HG03342 (cell line): ENCODE measurements at regions not wholly inside any gene's neighbourhood (a gene's known extent, or its start where the extent isn't known, plus 50 kb on each side); places are given as distances from the start of the nearest gene placed in this dataset.

Experiments
- ATAC-seq: cut with Tn5 transposase; IDR thresholded peaks from one replicate; pipeline ENCODE4 v1.9.1; 2021; ENCODE audit warnings: mild to moderate bottlenecking, moderate library complexity; ENCODE audit not compliant: unreplicated experiment

- ATAC-seq, result no peak
Observed at GRCh38 chr4:30930276-30930675, 210.1 kb downstream of the PCDH7 start.

GRCh38 chr4:30932581-30932980, 212.4 kb downstream of the PCDH7 start:
- no peak for ATAC-seq

DNA sequence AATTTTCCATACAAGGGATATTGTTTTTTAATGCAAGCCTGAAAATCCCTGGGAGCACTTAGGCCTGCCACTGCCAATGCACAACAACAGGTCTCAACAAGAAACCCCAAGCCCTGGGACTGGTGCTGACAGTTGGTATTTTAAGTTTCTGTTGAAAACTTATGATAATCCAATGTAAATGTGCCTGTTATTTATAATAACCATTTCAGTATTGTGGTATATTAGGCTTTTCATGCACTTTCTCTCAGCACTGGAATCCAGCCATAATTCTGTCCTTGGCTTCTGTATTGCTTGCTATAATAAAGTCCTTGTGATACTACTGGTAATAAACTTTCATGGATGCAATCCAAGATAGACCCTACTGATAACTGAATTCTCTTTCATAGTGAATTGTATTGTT, 218.9 kb downstream of the PCDH7 start:
- no peak for ATAC-seq

- no peak for ATAC-seq
Observed at GRCh38 chr4:30939684-30940083, 219.5 kb downstream of the PCDH7 start.

- ATAC-seq, result no peak
Observed at GRCh38 chr4:30941641-30942040, 221.5 kb downstream of the PCDH7 start.

DNA sequence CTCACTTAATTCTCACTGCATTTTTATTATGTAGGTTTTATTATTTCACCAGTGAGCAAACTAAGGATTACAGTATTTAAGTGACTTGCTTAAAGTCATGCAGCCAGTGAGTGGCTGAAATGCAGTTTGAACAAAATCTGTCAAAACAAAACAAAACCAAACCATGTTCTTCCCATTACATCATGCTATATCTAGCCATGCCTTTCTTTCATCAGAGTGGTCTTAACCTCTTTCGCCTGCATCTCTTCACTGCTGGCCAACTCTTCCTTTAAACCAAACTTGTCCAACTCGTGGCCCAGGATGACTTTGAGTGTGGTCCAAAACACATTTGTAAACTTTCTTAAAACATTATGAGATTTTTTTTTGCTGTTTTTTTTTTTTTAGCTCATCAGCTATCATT, 223.2 kb downstream of the PCDH7 start:
- ATAC-seq, result no peak

GRCh38 chr4:30945586-30945985, 225.4 kb downstream of the PCDH7 start:
- ATAC-seq, result no peak

DNA sequence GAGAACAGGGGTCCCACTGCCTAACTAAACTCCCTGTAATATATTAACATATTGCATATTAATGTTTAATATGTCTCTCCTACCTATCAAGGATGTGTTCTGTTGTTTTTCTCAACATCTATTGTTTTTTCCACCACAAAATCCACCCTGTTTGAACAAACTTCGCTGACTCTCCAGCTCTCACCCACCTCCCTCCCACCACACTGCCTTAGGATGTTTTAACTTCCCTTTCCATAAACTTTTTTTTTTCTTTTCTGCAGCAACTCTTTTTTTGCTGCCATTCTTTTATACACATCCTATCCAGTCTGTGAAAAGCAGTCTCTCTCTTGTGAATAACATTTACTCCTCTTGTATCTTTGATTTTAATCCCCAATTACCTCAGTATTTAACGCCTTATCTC, 226.1 kb downstream of the PCDH7 start:
- ATAC-seq, result no peak

DNA sequence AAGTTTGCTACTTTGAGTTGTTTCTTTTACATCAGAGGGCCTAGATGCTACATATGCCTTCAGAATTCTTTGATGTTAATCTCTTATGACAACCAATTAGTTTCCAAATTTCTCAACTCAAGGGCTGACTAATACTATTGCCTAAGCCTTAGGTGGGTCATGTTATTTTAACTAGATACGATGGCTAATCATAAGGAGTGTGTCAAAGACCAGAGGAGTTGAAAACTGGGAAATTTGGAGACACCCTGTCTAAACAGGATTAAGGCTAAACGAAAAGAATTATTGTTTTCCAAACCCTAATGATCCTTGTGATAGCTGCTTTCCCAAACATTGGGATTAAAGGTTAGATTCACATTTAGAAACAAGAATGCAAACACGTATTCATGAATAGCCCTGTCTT, 228.5 kb downstream of the PCDH7 start:
- no peak for ATAC-seq

DNA sequence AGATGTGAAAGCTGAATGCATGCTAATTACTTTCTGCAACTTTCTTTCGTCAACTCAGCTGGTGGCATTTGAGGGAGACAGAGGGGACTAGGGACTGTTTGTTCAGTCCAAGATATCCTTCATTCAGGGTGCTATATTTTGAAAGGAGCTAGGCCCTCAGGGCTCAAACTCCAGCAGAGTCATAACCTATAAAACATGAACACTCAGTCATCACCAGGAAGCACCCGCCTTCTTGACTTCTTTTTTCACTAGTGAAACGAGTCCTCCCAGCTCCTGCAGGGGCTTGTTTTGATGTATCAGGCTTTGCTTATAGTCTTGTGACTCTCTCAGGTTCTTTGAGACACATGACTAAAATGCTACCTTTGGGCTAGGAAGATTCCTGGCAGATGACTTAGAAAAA, 230.6 kb downstream of the PCDH7 start:
- no peak for ATAC-seq

DNA sequence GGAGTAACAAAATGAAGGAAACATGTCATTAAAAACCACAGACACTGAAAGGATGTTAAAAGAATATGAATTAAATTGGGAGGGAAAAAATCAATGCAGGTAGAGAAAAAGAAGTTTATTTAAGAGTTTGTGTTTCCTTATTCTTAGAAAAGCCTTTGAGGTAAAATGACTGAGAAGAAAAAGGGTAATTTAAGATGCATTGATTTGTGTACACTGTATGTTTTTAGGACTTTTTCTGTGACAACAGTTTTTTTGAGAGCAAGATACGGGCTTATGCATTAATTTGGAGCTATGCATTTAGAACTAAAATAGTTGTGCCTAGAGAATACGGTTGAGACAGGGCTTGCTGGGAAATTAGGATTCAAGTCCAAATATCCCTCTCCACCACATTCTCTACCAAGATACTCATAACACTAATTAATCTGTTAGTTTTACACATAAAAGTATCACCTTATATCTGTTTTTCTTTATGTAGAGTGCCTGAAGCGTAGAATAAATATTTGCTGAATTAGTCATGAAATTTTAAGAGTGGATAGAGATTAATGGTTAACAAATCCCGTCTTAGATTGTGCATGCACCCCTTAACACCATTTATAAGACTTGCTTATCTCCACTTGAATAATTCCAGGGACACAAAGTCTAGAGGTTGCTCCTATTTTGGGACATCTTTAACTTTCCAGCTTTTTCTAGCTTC, 232.5 kb downstream of the PCDH7 start:
- ATAC-seq, result no peak

DNA sequence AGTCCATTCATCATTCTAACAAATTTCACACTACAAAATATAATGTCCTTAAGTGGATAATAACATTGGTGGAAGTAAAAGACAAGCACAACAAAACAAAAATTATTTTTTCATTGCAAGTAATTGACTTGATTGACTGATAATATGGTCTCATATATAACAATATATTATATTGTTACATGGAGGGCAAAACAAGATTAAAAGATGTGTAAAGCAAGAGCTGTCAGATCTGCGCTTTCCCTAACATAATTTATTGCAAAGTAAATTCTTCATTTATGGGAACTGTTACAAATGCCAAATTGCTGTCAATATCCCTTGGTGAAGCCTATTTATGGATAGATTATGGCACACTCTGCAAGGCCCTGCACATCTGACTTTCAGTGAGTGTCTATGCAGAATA, 233.6 kb downstream of the PCDH7 start:
- no peak for ATAC-seq

DNA sequence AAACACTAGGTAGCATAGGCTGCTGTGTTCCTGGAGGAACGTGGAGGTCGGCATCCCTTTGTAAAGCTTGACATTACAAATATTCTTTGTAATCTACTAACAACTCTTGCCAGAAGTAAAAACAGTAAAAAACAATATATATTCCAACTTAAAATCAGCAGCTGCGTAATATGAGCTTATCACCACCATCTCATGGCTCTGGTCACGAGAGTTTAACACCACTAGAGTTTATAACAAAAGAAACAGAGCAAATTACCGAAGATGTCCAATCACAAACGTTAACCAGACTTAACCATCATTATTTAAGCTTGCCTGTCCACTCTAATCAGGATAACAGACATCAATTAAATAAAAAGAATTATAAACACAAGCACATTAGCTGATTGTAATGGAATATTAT, 236.7 kb downstream of the PCDH7 start:
- no peak for ATAC-seq

DNA sequence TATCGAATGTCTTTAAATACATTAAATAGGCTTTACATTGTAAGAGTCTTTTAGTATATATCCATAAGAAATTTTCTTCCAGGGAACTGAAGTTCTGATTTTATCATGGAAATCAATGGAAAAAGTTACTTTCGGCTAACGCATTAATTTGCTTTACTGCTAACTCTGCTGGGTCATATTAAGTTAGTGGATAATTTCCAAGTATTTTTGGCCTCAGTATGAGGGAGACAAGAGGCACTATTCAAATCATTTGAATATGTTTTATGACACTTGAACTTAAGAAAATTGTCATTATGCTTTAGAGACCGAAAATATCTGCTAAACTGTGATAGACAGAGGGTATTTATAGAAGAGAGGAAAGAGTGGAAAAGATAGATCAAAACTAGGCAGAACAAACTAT, 237.5 kb downstream of the PCDH7 start:
- ATAC-seq, result no peak

- ATAC-seq, result no peak
Observed at GRCh38 chr4:30959781-30960485, 239.8 kb downstream of the PCDH7 start.

GRCh38 chr4:30962939-30963338, 242.8 kb downstream of the PCDH7 start:
- ATAC-seq, result no peak

DNA sequence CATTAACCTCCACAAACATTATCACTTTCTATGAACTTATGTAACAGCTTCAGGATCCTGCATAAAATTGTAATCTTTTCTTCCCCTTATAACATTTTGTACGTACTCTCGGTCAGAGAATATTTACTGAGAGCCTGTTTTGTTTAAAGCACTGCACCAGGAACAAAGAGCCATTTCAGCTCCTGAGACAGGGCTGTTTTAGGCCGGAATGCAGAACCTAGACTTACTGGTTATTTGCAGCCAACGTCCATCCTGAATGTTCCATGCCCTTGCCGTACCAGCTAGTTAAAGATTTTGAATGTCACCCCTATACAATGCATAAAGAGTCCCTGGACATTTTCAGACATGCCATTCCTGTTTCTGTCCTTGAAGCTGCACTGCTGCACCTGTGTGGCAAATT, 248.8 kb downstream of the PCDH7 start:
- ATAC-seq, result no peak

GRCh38 chr4:30972542-30972941, 252.4 kb downstream of the PCDH7 start:
- no peak for ATAC-seq

DNA sequence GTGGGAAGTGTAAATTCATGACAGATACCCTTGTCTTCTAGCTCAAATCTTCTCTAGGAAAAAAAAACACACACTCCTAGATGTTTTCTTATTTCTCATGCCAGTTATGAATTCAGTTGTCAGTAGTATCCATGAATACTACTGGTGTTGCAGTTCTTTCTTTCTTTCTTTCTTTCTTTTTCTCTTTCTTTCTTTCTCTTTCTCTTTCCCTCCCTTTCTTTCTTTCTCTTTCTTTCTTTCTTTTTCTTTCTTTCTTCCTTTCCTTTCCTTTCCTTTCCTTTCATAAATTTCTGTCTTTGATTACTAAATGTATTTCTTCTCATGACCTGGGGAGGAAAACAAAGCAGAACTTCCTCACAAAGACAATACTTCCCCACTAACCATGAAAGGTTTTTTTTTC, 253.8 kb downstream of the PCDH7 start:
- ATAC-seq, result no peak

GRCh38 chr4:30979402-30979801, 259.2 kb downstream of the PCDH7 start:
- no peak for ATAC-seq

DNA sequence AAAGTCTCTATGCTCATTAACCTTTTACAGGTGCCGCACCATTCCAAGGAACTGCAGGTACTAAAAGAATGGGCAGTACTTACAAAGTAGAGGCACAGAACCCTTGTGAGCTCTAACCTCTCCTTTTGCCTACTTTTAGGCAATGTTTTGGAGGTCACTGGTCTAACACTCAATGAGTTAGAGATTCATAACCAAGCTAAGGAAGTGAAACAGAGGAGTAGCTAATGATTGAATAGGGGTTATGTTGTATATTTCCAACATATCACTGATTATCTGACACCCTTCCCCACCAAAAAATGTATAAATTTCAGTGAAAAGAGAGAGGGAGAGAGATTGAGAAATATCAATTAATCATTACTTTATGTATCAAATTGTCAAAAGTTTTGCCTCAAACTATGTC, 269.3 kb downstream of the PCDH7 start:
- no peak for ATAC-seq

- no peak for ATAC-seq
Observed at GRCh38 chr4:30996841-30997240, 276.7 kb downstream of the PCDH7 start.

- ATAC-seq, result no peak
Observed at GRCh38 chr4:31005037-31005436, 284.9 kb downstream of the PCDH7 start.
